Heart right ventricle (tissue), 16 donors: ENCODE measurements at regions not wholly inside any gene's neighbourhood (a gene's known extent, or its start where the extent isn't known, plus 50 kb on each side); places are given as distances from the start of the nearest gene placed in this dataset.

ENCODE experiments used
- ATAC-seq, 8 donors: fragments of 200-7000 bp; cut with Tn5 transposase; one replicate each; pipeline ENCODE4 v1.9.1; 2020; ENCODE audit warnings: mild to moderate bottlenecking in 8 of 8, moderate library complexity in 8 of 8, moderate number of reproducible peaks in 1 of 8
- DNase-seq, 2 donors: peaks; one replicate each; pipeline ENCODE4 v3.0.0-alpha.2; 2020
- H3K27ac ChIP-seq, 10 donors: fragments of 200-600 bp; sonication (generic) in 2 of 10; one replicate each; pipeline versions ENCODE4 v1.5.0 to v1.8.0; 2020 to 2022; ENCODE audit warnings: mild to moderate bottlenecking in 3 of 10
- H3K27me3 ChIP-seq, 7 donors: fragments of 200-600 bp; one replicate each; pipeline ENCODE4 v1.8.0; 2021 to 2022; ENCODE audit warnings: mild to moderate bottlenecking in 2 of 7
- H3K36me3 ChIP-seq, 9 donors: fragments of 200-600 bp; sonication (generic) in 1 of 9; one replicate each; pipeline versions ENCODE4 v1.5.0 to v1.8.0; 2020 to 2022; ENCODE audit warnings: mild to moderate bottlenecking in 2 of 9
- H3K4me1 ChIP-seq, 9 donors: fragments of 200-600 bp; sonication (generic) in 1 of 9; one replicate each; pipeline versions ENCODE4 v1.5.0 to v1.8.0; 2020 to 2022; ENCODE audit warnings: mild to moderate bottlenecking in 4 of 9
- H3K4me3 ChIP-seq, 10 donors: fragments of 200-600 bp; sonication (generic) in 2 of 10; one replicate each; pipeline versions ENCODE4 v1.5.0 to v1.8.0; 2020 to 2022; ENCODE audit warnings: mild to moderate bottlenecking in 7 of 10, moderate library complexity in 2 of 10
- H3K9me3 ChIP-seq, 11 donors: fragments of 200-600 bp in 10 of 11; sonication (generic) in 2 of 11; one replicate each; pipeline versions ENCODE4 v1.5.0 to v1.8.0; 2013 to 2022; ENCODE audit warnings: mild to moderate bottlenecking in 2 of 11, control low read depth in 1 of 11, moderate library complexity in 1 of 11
- WGBS, 2 donors: extraction: QIAGEN DNeasy Blood & Tissue Kit; methylation state at CpG; one replicate each; pipeline ENCODE4 v1.1.7; 2013; ENCODE audit warnings: inconsistent platforms in 1 of 2; 5-methylcytosine and 5-hydroxymethylcytosine counted together
- intact Hi-C, 10 donors: fragments of 100-400 bp; cut with DNase I; formaldehyde crosslinking; loops; one replicate each; pipeline versions ENCODE4 v1.11.1 to v1.14.2; 2022
- TF ChIP-seq, protein P1 (sequence below), 9 donors: fragments of 200-600 bp; sonication (generic) in 2 of 9; IDR thresholded peaks; one replicate each; pipeline versions ENCODE4 v1.5.0 to v1.8.0; 2021 to 2022; ENCODE audit warnings: antibody characterized with exemption in 9 of 9, mild to moderate bottlenecking in 5 of 9, moderate library complexity in 1 of 9
- donor health status: Arrhythmogenic right ventricular cardiomyopathy.
- donor health status: ischemic (EF 13 %, LVEDD 7.1; RV severe dilation, severe dysfunction).
- donor health status: healthy with polysubstance abuse.
- donor health status: DM: no; HTN: yes; CAD: no.
- donor health status: DM: no; HTN: no; CAD: no.
- donor health status: ischemic (EF 25% LVEDD 6.9; RV normal size, moderate dysfunction).
- donor health status: ischemic (EF 25% LVEDD 5.7; RV mildly dilated, moderate dysfunction).
- donor health status: healthy.
- donor health status: DM: yes; HTN: yes; CAD: no.
- donor health status: Ischemic cardiomyopathy.
- donor health status: ischemic (EF 35%, LVEDD 5.7; RV mildly dilated, moderate dysfunction).
- donor health status: nonischemic (EF 11% LVEDD 7.7; RV severe dilation, severe dysfunction).
- donor health status: DM: yes; HTN: yes; CAD: no.
- donor health status: PGD.
- donor health status: ischemic (EF 29% LVEDD 5.4; RV normal size, mild dysfunction).
- donor health status: nonischemic (EF 23%, LVEDD 6.1; RV moderate dilation, normal function).

DNA sequence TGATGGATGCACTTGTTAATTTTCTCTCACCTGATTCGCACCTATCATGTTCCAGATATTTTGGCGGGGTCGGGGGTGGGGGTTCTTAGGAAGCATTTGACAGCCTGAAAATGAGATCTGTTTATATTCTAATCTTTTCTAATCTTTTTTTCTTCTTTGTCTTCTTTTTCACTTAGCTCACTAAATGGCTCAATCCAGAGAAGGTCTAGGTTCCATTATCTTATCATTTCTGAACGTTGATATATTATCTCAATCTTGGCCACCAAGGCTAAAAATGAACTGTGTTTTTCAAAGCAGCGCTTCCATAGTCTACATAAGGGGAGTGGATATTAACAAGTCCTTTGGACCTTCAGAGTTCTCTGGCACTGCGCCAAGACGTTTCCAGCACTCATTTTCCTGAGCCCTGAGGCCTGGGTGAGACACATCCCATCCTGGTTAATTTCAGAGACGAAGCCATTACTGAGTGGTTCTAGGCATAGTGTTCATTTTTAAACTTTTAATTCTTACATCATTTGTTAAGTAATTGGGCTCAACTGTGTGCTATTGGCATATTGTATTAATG is 229.0 kb downstream of the SOX11 start:
- TF ChIP-seq, protein P1, sequence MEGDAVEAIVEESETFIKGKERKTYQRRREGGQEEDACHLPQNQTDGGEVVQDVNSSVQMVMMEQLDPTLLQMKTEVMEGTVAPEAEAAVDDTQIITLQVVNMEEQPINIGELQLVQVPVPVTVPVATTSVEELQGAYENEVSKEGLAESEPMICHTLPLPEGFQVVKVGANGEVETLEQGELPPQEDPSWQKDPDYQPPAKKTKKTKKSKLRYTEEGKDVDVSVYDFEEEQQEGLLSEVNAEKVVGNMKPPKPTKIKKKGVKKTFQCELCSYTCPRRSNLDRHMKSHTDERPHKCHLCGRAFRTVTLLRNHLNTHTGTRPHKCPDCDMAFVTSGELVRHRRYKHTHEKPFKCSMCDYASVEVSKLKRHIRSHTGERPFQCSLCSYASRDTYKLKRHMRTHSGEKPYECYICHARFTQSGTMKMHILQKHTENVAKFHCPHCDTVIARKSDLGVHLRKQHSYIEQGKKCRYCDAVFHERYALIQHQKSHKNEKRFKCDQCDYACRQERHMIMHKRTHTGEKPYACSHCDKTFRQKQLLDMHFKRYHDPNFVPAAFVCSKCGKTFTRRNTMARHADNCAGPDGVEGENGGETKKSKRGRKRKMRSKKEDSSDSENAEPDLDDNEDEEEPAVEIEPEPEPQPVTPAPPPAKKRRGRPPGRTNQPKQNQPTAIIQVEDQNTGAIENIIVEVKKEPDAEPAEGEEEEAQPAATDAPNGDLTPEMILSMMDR (IDR thresholded peaks at IDR 0.05): no peak
- DNase-seq (peak; percentile 23 to 37), ATAC-seq (peak in 1 of 8 donors; percentile 47)
- Histone ChIP-seq H3K9me3 (peaks cover 0 to 19% (median 0%) of the 10 kb centered on the region in 11 donors), H3K27me3 (no peaks in the 10 kb centered on the region), H3K4me1 (peaks cover 0 to 3% (median 0%) of the 10 kb centered on the region in 9 donors), H3K27ac (no peak overlapping the region), H3K36me3 (no peaks in the 10 kb centered on the region), H3K4me3 (no peak overlapping the region)
- intact Hi-C loops: no loop called here
- WGBS, 2 donors: 36 to 38% methylated on average over 8 of the region's 8 CpGs

DNA sequence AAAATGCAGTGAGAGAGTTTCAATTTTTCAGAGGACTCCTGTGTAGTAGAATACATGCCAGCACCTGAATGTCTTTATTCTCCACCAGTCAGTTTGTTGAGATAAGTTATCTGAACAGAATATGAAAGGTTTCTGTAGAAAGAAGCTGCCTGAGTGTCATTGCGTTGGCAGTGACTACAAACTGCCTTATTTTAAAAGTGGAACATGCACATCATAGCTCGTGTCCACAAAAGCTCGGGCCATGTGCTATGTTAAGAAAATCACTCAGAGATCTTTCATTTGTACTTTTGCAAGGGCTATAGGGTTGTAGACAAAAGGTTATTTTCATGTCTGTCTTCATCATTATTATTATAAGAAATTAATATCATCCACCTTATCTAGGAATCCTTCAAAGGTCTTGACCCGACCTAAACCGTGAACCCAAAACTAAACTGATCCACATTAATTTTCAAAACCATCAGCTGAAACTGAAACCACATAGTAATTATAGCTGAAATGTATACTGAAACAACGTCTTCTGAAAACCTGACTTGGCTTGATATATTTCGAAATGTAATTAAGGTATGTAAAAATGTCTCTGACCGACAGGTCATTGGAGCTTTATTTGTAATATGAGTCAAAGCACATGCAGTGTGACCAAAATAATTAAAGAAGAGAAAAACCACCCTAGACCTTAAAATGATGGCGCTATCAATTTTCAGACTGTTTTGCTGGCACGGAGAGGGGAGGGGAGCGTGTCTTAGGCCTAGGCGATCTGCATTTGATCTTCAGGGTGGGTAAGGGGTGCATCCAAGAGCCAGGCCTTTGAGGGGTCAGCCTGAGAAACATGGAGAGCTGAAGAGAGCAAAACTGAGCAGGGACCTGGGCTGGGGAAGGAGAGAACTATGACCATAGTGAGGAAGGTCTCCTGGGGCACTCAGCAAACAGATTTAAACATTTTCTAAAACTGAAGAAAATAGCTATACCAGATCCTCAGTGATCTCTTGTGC is 232.1 kb downstream of the SOX11 start:
- 86 to 92% methylated on average over 12 of the region's 12 CpGs for WGBS, 2 donors
- TF ChIP-seq, protein P1 (IDR thresholded peaks at IDR 0.05): no peak
- Histone ChIP-seq H3K9me3 (peaks cover 0 to 5% (median 0%) of the 10 kb centered on the region in 11 donors), H3K4me3 (no peak overlapping the region), H3K36me3 (no peaks in the 10 kb centered on the region), H3K27me3 (no peaks in the 10 kb centered on the region), H3K27ac (no peak overlapping the region), H3K4me1 (peaks cover 0 to 11% (median 0%) of the 10 kb centered on the region in 9 donors)
- intact Hi-C loops: no loop called here
- ATAC-seq: no peak
- no peak for DNase-seq

DNA sequence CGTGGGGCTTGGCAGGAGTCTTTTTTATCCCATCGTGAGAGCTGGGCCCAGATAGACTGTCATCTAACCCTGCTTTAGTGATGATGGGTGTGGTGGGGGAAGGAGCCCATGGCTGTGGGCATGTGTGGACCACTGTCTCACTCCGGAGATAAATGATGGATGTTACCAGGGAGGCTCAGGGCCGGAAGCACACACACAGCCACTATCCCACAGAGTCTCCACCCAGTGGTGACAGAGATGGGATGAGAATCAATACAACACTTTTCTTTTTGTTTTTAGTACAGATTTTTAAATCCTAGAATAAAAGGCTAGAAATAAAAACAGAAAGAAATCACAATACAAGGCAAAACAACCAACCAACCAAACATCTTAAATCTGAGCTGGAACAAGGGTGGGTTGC is 233.4 kb downstream of the SOX11 start:
- no peaks in the 10 kb centered on the region for H3K36me3 ChIP-seq
- DNase-seq (no peak), ATAC-seq (no peak)
- peaks cover 0 to 9% (median 0%) of the 10 kb centered on the region in 11 donors for H3K9me3 ChIP-seq
- no peak overlapping the region for H3K4me3 ChIP-seq
- TF ChIP-seq, protein P1 (IDR thresholded peaks at IDR 0.05): no peak
- no peak overlapping the region for H3K27ac ChIP-seq
- WGBS, 2 donors: 78 to 79% methylated on average over 4 of the region's 4 CpGs
- H3K27me3 ChIP-seq: no peaks in the 10 kb centered on the region
- intact Hi-C loops: no loop called here
- peaks cover 0 to 11% (median 0%) of the 10 kb centered on the region in 9 donors for H3K4me1 ChIP-seq

DNA sequence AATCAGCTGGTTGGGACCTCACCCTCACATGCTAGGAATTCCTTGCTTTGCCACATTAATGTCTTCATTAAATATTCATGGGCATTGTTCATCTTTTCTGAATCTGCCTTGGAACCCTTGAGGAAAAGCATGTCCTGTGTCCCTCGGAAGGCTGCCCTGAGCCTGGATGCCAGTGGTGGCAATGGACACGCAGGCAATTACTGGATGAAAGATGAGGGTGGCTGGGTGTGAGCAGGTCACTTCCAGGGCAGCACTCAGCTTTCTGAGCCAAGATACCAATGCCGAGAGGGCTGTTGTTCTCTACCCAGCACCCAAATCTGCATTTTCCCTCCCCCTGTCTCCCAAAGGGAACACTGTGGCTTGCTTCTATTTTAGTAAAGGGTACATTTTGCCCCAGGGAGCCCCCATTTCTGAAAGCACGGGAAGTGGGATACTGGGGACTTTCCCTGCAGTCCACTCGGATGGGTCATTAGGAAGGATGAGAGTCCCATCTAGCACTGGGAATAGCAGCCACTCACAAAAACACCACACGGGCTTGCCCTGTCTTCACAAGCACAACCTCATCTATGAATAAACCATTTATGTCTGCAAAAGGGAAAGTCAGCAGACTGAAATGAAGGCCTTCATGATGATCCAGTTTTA is 234.8 kb downstream of the SOX11 start:
- H3K4me1 ChIP-seq: peaks cover 0 to 11% (median 0%) of the 10 kb centered on the region in 9 donors
- no peaks in the 10 kb centered on the region for H3K36me3 ChIP-seq
- no peak for DNase-seq
- H3K27me3 ChIP-seq: no peaks in the 10 kb centered on the region
- intact Hi-C loops: no loop called here
- TF ChIP-seq, protein P1 (IDR thresholded peaks at IDR 0.05): no peak
- WGBS, 2 donors: 17 to 22% methylated on average over 6 of the region's 6 CpGs
- peak overlapping the region in 2 of 10 donors; percentile 40 to 43 for H3K27ac ChIP-seq
- peaks cover 0 to 10% (median 0%) of the 10 kb centered on the region in 11 donors for H3K9me3 ChIP-seq
- peak in 6 of 8 donors; percentile 55 to 96 (median 72) for ATAC-seq
- H3K4me3 ChIP-seq: no peak overlapping the region
